Type B pancreatic cell (in vitro differentiated cells): ENCODE measurements at regions not wholly inside any gene's neighbourhood (a gene's known extent, or its start where the extent isn't known, plus 50 kb on each side); places are given as distances from the start of the nearest gene placed in this dataset.

Experiments used
- DNase-seq: peaks from one replicate; pipeline ENCODE4 v3.0.0; 2021; ENCODE audit warnings: mixed read lengths; ENCODE audit not compliant: unreplicated experiment; ENCODE audit errors: extremely low spot score
- H3K27ac Mint-ChIP-seq: 2 replicates; pipeline ENCODE4 v1.8.0; 2021; ENCODE audit warnings: mild to moderate bottlenecking, mixed read lengths
- H3K27me3 Mint-ChIP-seq: 2 replicates; pipeline ENCODE4 v1.8.0; 2021; ENCODE audit warnings: mixed read lengths
- H3K36me3 Mint-ChIP-seq: 2 replicates; pipeline ENCODE4 v1.8.0; 2021; ENCODE audit warnings: mixed read lengths
- H3K4me1 Mint-ChIP-seq: one replicate; pipeline ENCODE4 v1.8.0; 2021; ENCODE audit warnings: mixed read lengths; ENCODE audit not compliant: unreplicated experiment
- H3K4me3 Mint-ChIP-seq: 2 replicates; pipeline ENCODE4 v1.8.0; 2021; ENCODE audit warnings: mild to moderate bottlenecking, mixed read lengths
- H3K9me3 Mint-ChIP-seq: 2 replicates; pipeline ENCODE4 v1.8.0; 2021; ENCODE audit warnings: mixed read lengths
- CTCF ChIP-seq: fragments of 200-600 bp; sonication (generic); conservative IDR thresholded peaks from 2 replicates; pipeline ENCODE4 v1.5.0; 2021; ENCODE audit warnings: antibody characterized with exemption, mild to moderate bottlenecking

- H3K9me3 Mint-ChIP-seq = no peaks in the 10 kb centered on the region
- peaks cover 27% of the 10 kb centered on the region for H3K4me1 Mint-ChIP-seq
- H3K4me3 Mint-ChIP-seq = no peak overlapping the region
- TF ChIP-seq CTCF = no peak
- H3K27ac Mint-ChIP-seq = no peak overlapping the region
- H3K36me3 Mint-ChIP-seq = no peaks in the 10 kb centered on the region
- peaks cover 4% of the 10 kb centered on the region for H3K27me3 Mint-ChIP-seq
- DNase-seq = no peak
Measured at GRCh38 chr6:147870506-147871110, 362.1 kb downstream of the SAMD5 start.

- Mint-ChIP-seq H3K4me3 (no peak overlapping the region), H3K9me3 (no peaks in the 10 kb centered on the region), H3K27me3 (no peaks in the 10 kb centered on the region), H3K4me1 (peaks cover 19% of the 10 kb centered on the region), H3K27ac (no peak overlapping the region), H3K36me3 (no peaks in the 10 kb centered on the region)
- TF ChIP-seq CTCF = no peak
- no peak for DNase-seq
Measured at GRCh38 chr6:147872002-147872401, 363.5 kb downstream of the SAMD5 start.

DNA sequence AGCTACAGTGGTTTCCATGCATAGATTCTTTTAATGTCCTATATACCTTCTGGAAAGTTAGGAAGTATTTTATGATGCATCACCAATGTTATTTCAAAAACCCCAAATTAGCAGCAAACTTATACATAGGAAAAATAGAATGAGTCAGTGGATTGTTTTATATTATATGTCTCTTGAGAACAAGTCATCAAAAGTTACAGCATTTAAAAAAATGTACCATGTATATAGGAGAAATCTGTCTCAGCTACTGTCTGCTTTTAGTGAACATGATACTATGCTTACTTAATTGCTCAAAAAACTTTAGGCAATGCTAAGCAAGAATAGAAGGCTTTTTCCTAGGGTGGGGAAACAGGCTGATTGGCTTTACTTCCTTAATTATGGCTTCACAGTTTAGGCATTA, 365.3 kb downstream of the SAMD5 start:
- H3K9me3 Mint-ChIP-seq = no peaks in the 10 kb centered on the region
- DNase-seq = no peak
- H3K4me1 Mint-ChIP-seq = peaks cover 9% of the 10 kb centered on the region
- no peak overlapping the region for H3K4me3 Mint-ChIP-seq
- H3K27me3 Mint-ChIP-seq = no peaks in the 10 kb centered on the region
- no peaks in the 10 kb centered on the region for H3K36me3 Mint-ChIP-seq
- no peak overlapping the region for H3K27ac Mint-ChIP-seq
- no peak for TF ChIP-seq CTCF

- H3K27ac Mint-ChIP-seq = no peak overlapping the region
- DNase-seq = no peak
Measured at GRCh38 chr6:147874322-147874721, 365.8 kb downstream of the SAMD5 start.

DNA sequence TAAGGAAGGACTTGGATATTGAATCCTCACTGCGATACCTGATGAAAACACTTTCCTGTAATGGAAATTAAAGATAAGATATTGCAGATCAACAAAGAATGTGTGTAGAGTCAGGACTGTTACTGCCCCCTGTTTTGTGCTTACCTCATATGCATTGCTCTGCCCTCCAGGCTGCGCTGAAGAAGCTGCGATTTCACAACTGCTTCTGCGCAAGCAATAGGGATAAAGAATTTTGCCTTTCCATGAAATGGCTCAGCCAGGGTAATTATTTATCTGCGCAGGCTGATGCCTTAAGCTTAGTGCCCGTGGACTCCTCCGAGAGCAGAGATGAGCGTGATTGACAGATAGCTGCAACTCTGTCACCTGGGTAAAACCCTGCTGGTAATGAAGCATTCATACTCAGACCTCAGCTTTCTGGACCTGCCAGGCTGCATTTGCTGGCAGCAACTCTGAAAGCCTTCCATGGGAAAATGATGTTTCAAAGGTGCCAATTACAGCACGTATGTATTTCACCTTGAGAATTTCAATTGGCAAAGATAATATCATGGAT, 370.6 kb downstream of the SAMD5 start:
- Mint-ChIP-seq H3K27me3 (no peaks in the 10 kb centered on the region), H3K4me1 (peaks cover 7% of the 10 kb centered on the region), H3K4me3 (no peak overlapping the region), H3K27ac (no peak overlapping the region), H3K36me3 (no peaks in the 10 kb centered on the region), H3K9me3 (no peaks in the 10 kb centered on the region)
- no peak for DNase-seq
- TF ChIP-seq CTCF = no peak

More at GRCh38 chr6:147874322-147874721, 365.8 kb downstream of the SAMD5 start:
- Mint-ChIP-seq H3K27me3 (no peaks in the 10 kb centered on the region), H3K4me3 (no peak overlapping the region), H3K36me3 (no peaks in the 10 kb centered on the region), H3K9me3 (no peaks in the 10 kb centered on the region), H3K4me1 (peaks cover 4% of the 10 kb centered on the region)
- TF ChIP-seq CTCF = no peak
